Activated naive CD4-positive, alpha-beta T cell treated with anti-CD3 and anti-CD28 coated beads, Interleukin-2, amount 10 ng/mL, durations not matched to agents 7 days and 5 days (primary cell): ENCODE measurements at regions not wholly inside any gene's neighbourhood (a gene's known extent, or its start where the extent isn't known, plus 50 kb on each side); places are given as distances from the start of the nearest gene placed in this dataset.

Source experiments
- CTCF ChIA-PET: fragments of 350-600 bp; sonication (Branson Sonifier 250); formaldehyde crosslinking; loops from one replicate; lab custom pipeline; 2021; ENCODE audit warnings: antibody characterized with exemption; lab: Charles Lee
- DNase-seq: peaks from one replicate; pipeline ENCODE4 v3.0.0-alpha.2; 2020
- H3K27ac Mint-ChIP-seq: one replicate; pipeline ENCODE4 v1.8.0; 2021; ENCODE audit warnings: mild to moderate bottlenecking, moderate library complexity, mixed read lengths
- H3K27me3 Mint-ChIP-seq: one replicate; pipeline ENCODE4 v1.8.0; 2021; ENCODE audit warnings: mild to moderate bottlenecking, mixed read lengths
- H3K36me3 Mint-ChIP-seq: one replicate; pipeline ENCODE4 v1.8.0; 2021; ENCODE audit warnings: mixed read lengths
- H3K4me1 Mint-ChIP-seq: one replicate; pipeline ENCODE4 v1.8.0; 2021; ENCODE audit warnings: mixed read lengths
- H3K4me3 Mint-ChIP-seq: one replicate; pipeline ENCODE4 v1.8.0; 2021; ENCODE audit warnings: mild to moderate bottlenecking, moderate library complexity, mixed read lengths
- H3K9me3 Mint-ChIP-seq: one replicate; pipeline ENCODE4 v1.8.0; 2021; ENCODE audit warnings: mixed read lengths

- Mint-ChIP-seq H3K4me1 (no peaks in the 10 kb centered on the region), H3K27me3 (peaks cover 14% of the 10 kb centered on the region), H3K27ac (no peak overlapping the region), H3K9me3 (no peaks in the 10 kb centered on the region), H3K36me3 (no peaks in the 10 kb centered on the region), H3K4me3 (no peak overlapping the region)
- no peak for DNase-seq
- CTCF ChIA-PET: no interaction called here
Measured at GRCh38 chr1:214205053-214205452, 75.9 kb upstream of the SMYD2 start.

DNA sequence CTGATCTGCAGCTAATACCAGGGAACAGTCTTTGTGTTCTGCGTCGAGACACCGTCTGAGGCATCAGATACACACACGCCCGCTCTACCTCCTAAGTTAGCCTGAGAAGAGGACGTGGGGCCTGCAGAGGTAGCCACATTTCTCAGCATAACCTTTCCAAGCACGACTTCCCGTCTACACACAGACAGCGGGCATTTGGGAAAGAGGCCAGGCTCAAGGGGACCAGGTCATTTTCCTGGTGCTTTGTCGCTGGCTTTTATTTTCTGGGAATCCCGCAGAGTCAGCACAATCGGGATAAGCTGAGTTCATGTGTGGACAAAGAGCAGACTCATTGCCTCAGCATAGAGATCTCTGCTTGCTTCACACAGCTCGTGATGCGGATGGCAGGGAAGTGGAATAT is 72.5 kb upstream of the SMYD2 start:
- Mint-ChIP-seq H3K4me1 (no peaks in the 10 kb centered on the region), H3K27ac (no peak overlapping the region), H3K9me3 (no peaks in the 10 kb centered on the region), H3K4me3 (no peak overlapping the region), H3K27me3 (peaks cover 16% of the 10 kb centered on the region), H3K36me3 (no peaks in the 10 kb centered on the region)
- DNase-seq: no peak
- CTCF ChIA-PET: interaction anchor here (2.2 kb wide), 1 partner anchor 122 kb away, joined by 17 read pairs; no protein-coding TSS in a partner anchor

DNA sequence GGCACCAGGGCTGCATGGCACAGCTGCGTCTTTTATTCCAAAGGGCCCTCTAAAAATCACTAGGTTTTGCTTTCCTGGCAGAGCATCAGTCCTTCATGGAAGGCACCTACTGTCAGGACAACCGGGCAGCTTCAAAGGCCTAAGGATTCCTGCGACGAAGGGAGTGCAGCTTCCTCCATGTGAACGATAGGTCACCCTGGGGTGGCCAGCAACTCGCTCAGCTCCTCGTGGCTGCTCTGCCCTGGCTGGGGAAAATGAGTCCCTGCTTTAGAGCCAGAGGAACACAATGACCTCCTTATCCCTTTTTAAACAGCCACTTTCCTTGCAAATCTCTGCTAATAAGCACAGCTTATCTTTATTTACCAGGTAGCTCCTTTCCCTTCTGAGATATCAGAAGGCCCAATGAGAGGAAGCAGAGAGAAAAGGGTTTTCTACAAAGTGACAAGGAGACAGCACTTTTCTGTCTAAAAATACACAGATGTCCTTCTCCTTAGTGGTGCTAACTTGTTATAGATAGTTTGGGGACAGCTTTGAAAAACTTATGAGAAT is 71.6 kb upstream of the SMYD2 start:
- Mint-ChIP-seq H3K4me3 (no peak overlapping the region), H3K4me1 (no peaks in the 10 kb centered on the region), H3K9me3 (no peaks in the 10 kb centered on the region), H3K27ac (no peak overlapping the region), H3K27me3 (peaks cover 19% of the 10 kb centered on the region), H3K36me3 (no peaks in the 10 kb centered on the region)
- no peak for DNase-seq
- CTCF ChIA-PET: interaction anchor here (2.2 kb wide), 1 partner anchor 121 kb away, joined by 17 read pairs; no protein-coding TSS in a partner anchor

- no peaks in the 10 kb centered on the region for H3K9me3 Mint-ChIP-seq
- H3K4me3 Mint-ChIP-seq: no peak overlapping the region
- CTCF ChIA-PET: interaction anchor here (0.9 to 10.0 kb wide), 4 partner anchors 44 to 371 kb away, joined by 3 to 252 read pairs (median 3); no protein-coding TSS in a partner anchor
- no peak for DNase-seq
- no peak overlapping the region for H3K27ac Mint-ChIP-seq
- H3K4me1 Mint-ChIP-seq: no peaks in the 10 kb centered on the region
- H3K27me3 Mint-ChIP-seq: peaks cover 32% of the 10 kb centered on the region
- H3K36me3 Mint-ChIP-seq: no peaks in the 10 kb centered on the region
Measured at GRCh38 chr1:214213136-214213535, 67.8 kb upstream of the SMYD2 start.

DNA sequence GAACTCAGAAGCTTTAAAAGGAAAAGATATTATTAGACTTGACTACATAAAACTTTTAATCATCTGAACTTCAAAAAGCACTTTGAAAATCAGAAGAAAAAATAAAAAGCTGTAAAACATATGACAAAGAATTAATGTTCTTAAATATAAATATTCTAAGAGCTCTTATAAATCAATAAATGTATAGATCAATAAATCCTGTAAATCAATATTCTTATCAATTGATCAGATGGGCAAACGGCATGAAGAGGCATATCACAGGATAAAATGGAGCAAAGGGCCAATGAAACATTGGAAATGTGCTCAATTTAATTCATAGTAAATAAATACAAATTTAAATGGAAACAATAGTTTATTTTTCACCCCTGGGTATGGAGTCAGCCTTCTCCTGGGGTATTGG is 66.1 kb upstream of the SMYD2 start:
- no peak for DNase-seq
- CTCF ChIA-PET: interaction anchor here (0.8 to 10.0 kb wide), 18 partner anchors 10 to 412 kb away, joined by 3 to 252 read pairs (median 4); no protein-coding TSS in a partner anchor
- peaks cover 34% of the 10 kb centered on the region for H3K27me3 Mint-ChIP-seq
- no peaks in the 10 kb centered on the region for H3K36me3 Mint-ChIP-seq
- no peak overlapping the region for H3K27ac Mint-ChIP-seq
- H3K9me3 Mint-ChIP-seq: no peaks in the 10 kb centered on the region
- H3K4me3 Mint-ChIP-seq: no peak overlapping the region
- H3K4me1 Mint-ChIP-seq: no peaks in the 10 kb centered on the region

GRCh38 chr1:214215583-214215982 is 65.4 kb upstream of the SMYD2 start:
- Mint-ChIP-seq H3K4me1 (no peaks in the 10 kb centered on the region), H3K27ac (no peak overlapping the region), H3K9me3 (no peaks in the 10 kb centered on the region), H3K27me3 (peaks cover 35% of the 10 kb centered on the region), H3K4me3 (no peak overlapping the region), H3K36me3 (no peaks in the 10 kb centered on the region)
- DNase-seq: no peak
- CTCF ChIA-PET: interaction anchor here (1.9 to 10.0 kb wide), 3 partner anchors 46 to 113 kb away, joined by 4 to 252 read pairs (median 22); no protein-coding TSS in a partner anchor

- H3K27me3 Mint-ChIP-seq: peaks cover 35% of the 10 kb centered on the region
- no peaks in the 10 kb centered on the region for H3K4me1 Mint-ChIP-seq
- H3K36me3 Mint-ChIP-seq: no peaks in the 10 kb centered on the region
- H3K9me3 Mint-ChIP-seq: no peaks in the 10 kb centered on the region
- CTCF ChIA-PET: interaction anchor here (1.5 to 10.0 kb wide), 3 partner anchors 46 to 368 kb away, joined by 3 to 252 read pairs (median 22); no protein-coding TSS in a partner anchor
- DNase-seq: no peak
- H3K4me3 Mint-ChIP-seq: no peak overlapping the region
- H3K27ac Mint-ChIP-seq: no peak overlapping the region
Measured at GRCh38 chr1:214216021-214216420, 64.9 kb upstream of the SMYD2 start.

DNA sequence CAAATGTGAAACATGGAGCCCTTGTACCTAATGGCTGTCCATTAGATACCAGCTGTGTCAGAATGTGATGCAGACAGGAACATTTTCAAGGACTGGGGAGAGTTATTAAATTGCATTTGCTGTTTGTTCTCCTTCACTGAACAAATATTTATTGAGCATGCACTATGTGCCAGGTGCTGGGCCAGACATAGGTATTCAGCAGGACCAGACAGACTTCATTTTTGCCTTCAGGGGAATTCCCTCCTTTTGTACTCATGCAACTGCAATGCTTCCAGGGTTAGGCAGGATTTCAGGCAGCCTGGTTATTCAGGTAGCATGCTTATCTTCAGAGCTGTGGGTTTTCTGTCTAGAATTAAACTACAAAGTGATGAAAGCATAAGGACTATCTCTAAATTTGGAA is 64.2 kb upstream of the SMYD2 start:
- no peak overlapping the region for H3K27ac Mint-ChIP-seq
- peaks cover 36% of the 10 kb centered on the region for H3K27me3 Mint-ChIP-seq
- no peaks in the 10 kb centered on the region for H3K9me3 Mint-ChIP-seq
- CTCF ChIA-PET: interaction anchor here (1.5 to 10.0 kb wide), 2 partner anchors 112 to 368 kb away, joined by 3 to 252 read pairs; no protein-coding TSS in a partner anchor
- no peaks in the 10 kb centered on the region for H3K4me1 Mint-ChIP-seq
- H3K4me3 Mint-ChIP-seq: no peak overlapping the region
- no peaks in the 10 kb centered on the region for H3K36me3 Mint-ChIP-seq
- DNase-seq: no peak

- H3K9me3 Mint-ChIP-seq: no peaks in the 10 kb centered on the region
- CTCF ChIA-PET: interaction anchor here (1.0 to 10.0 kb wide), 2 partner anchors 41 to 109 kb away, joined by 3 to 252 read pairs; no protein-coding TSS in a partner anchor
- DNase-seq: no peak
- H3K4me1 Mint-ChIP-seq: no peaks in the 10 kb centered on the region
- no peak overlapping the region for H3K4me3 Mint-ChIP-seq
- peaks cover 33% of the 10 kb centered on the region for H3K27me3 Mint-ChIP-seq
- no peak overlapping the region for H3K27ac Mint-ChIP-seq
- H3K36me3 Mint-ChIP-seq: no peaks in the 10 kb centered on the region
Measured at GRCh38 chr1:214219902-214220301, 61.1 kb upstream of the SMYD2 start.

DNA sequence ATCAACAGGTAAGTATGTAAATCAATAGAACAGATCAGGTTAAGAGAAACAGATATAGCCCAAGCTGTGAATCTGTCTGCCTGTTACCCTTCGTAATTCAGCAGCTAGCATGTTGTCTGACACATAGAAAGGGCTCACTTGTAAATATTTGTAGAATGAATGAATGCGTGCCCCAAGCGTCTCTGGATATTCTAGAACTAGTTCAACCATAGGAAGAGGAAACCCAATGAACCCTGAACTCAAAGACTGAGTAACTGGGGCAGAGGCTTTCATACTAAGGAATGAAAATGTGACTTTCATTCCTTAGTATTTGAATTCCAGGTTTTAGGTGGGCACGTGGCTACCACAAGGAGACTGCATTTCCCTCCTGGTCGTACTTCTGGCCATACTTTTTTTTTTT is 60.1 kb upstream of the SMYD2 start:
- CTCF ChIA-PET: interaction anchor here (1.0 to 10.0 kb wide), 2 partner anchors 40 to 108 kb away, joined by 3 to 252 read pairs; no protein-coding TSS in a partner anchor
- Mint-ChIP-seq H3K27me3 (peaks cover 37% of the 10 kb centered on the region), H3K9me3 (no peaks in the 10 kb centered on the region), H3K4me3 (no peak overlapping the region), H3K36me3 (no peaks in the 10 kb centered on the region), H3K27ac (no peak overlapping the region), H3K4me1 (no peaks in the 10 kb centered on the region)
- DNase-seq: no peak

DNA sequence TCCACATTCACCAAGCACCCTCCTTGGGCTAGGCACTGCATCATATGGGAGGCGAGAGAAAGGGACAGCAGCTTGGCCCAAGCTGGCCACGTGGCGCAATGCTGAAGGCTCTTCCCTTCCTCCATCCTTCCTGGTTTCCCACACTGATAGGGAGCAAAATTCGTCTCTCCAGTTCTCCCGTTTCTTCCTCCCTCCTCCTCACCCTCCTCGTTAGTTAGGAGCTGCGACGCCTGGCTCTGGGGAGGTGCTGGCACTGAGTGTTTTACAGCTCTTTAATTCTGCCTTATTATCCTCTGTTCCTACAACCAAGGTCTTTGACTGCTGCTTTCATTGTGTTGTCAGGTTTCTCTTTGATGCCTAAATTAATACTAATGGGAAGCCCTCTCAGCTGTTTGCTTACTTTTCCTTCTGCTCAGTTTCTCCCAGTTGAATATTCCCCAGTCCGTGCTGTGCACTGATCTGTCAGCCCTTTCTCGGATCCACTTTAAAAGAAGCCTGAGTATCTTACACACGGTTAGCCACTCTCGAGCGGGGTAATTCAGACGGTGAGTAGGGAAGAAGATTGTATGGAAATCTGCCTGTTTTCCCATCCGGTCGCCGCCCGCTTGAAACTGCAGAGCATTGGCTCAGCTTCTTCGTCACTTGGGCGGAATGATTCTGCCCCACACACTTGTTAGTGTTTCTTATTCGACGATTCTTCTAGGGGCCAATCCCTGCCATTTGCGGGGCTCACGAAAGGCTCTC is 56.2 kb upstream of the SMYD2 start:
- Mint-ChIP-seq H3K4me1 (no peaks in the 10 kb centered on the region), H3K27me3 (peaks cover 29% of the 10 kb centered on the region), H3K4me3 (no peak overlapping the region), H3K27ac (no peak overlapping the region), H3K36me3 (no peaks in the 10 kb centered on the region), H3K9me3 (no peaks in the 10 kb centered on the region)
- CTCF ChIA-PET: interaction anchor here (1.3 kb wide), 2 partner anchors 10 to 103 kb away, joined by 5 read pairs; no protein-coding TSS in a partner anchor
- DNase-seq: no peak

DNA sequence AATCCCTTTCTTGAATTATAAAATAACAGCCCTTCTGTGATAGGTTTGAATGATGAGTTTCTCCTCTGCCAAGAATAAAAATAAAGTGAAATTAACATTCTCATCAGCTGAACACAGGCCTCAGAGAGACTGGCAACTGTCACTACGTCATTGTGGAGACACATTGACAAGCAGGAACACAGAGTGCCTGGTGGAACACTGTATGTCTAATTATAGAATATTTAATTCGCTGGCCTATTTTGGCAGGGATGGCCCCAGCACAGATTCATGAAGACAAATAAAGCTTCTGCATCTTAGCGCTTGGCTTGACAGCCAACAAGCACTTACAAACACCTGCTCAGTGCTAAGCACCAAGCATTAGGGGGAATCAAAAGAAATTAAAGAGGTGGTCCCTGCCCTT is 52.0 kb upstream of the SMYD2 start:
- Mint-ChIP-seq H3K4me1 (no peaks in the 10 kb centered on the region), H3K9me3 (no peaks in the 10 kb centered on the region), H3K4me3 (no peak overlapping the region), H3K27me3 (peaks cover 31% of the 10 kb centered on the region), H3K27ac (no peak overlapping the region), H3K36me3 (no peaks in the 10 kb centered on the region)
- CTCF ChIA-PET: no interaction called here
- no peak for DNase-seq

DNA sequence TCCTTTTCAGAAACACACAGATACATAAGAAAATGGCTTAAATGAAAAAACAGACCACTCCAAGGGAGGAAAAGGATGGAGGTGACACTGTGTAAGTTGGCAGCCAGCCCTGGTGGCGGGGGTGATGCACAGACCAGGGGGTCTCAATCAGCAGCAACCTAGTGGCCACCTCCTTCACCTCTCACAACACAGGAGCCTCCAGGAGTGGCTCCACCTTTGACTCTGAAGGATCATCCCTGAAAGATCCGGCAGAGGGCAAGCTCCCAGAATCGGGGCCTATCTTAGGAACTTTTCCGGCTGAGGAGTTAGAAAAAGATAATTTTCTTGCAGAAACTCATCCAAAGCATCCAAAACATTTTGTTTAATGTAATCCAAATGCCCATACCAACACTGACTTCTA is 51.2 kb upstream of the SMYD2 start:
- Mint-ChIP-seq H3K4me3 (no peak overlapping the region), H3K9me3 (no peaks in the 10 kb centered on the region), H3K27me3 (peaks cover 25% of the 10 kb centered on the region), H3K36me3 (no peaks in the 10 kb centered on the region), H3K4me1 (no peaks in the 10 kb centered on the region), H3K27ac (no peak overlapping the region)
- no peak for DNase-seq
- CTCF ChIA-PET: no interaction called here
